ENCODE measurements at regions not wholly inside any gene's neighbourhood (a gene's known extent, or its start where the extent isn't known, plus 50 kb on each side); places are given as distances from the start of the nearest gene placed in this dataset.

DNA sequence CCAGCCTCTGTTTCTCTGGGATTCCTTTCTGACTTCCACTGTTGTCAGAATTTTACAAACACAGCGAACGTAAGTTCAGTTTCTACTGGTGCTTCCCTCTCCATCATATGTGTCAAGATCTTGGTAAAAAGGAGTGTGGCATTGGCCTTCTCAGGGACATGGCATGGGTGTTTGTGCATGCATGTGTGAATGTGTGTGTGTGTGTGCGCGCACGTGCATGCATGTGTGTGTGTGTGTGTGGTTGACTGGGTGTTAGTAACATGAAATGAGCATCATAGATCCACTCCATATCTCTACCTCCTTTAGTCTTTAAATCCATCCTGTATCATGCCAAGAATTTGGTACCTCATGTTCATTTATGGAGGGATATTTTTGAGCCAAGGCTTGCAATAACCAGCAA is 411.3 kb downstream of the NPHP4 start:
- Histone ChIP-seq H3K27me3 (ENCODE audit: control insufficient read depth, insufficient read depth, low read length) (no peaks in the 10 kb centered on the region), H3K36me3 (ENCODE audit: control insufficient read depth, insufficient read depth, low read length) (no peaks in the 10 kb centered on the region), H3K27ac (ENCODE audit: low read depth, low read length) (no peak overlapping the region), H3K9ac (ENCODE audit: low read depth, low read length) (no peak overlapping the region), H3K4me1 (ENCODE audit: control insufficient read depth, insufficient read depth, low read length) (0 out of 2 replicates have a peak, but pooled peaks cover 3% of the 10 kb centered on the region), H3K4me3 (ENCODE audit: low read depth, low read length) (no peak overlapping the region), H3K9me3 (ENCODE audit: control insufficient read depth, insufficient read depth, low read length) (no peaks in the 10 kb centered on the region)

GRCh38 chr1:5579966-5580365 is 412.3 kb downstream of the NPHP4 start:
- Histone ChIP-seq H3K27me3 (ENCODE audit: control insufficient read depth, insufficient read depth, low read length) (no peaks in the 10 kb centered on the region), H3K9ac (ENCODE audit: low read depth, low read length) (no peak overlapping the region), H3K27ac (ENCODE audit: low read depth, low read length) (no peak overlapping the region), H3K4me1 (ENCODE audit: control insufficient read depth, insufficient read depth, low read length) (no peaks in the 10 kb centered on the region), H3K4me3 (ENCODE audit: low read depth, low read length) (no peak overlapping the region), H3K9me3 (ENCODE audit: control insufficient read depth, insufficient read depth, low read length) (no peaks in the 10 kb centered on the region), H3K36me3 (ENCODE audit: control insufficient read depth, insufficient read depth, low read length) (no peaks in the 10 kb centered on the region)

DNA sequence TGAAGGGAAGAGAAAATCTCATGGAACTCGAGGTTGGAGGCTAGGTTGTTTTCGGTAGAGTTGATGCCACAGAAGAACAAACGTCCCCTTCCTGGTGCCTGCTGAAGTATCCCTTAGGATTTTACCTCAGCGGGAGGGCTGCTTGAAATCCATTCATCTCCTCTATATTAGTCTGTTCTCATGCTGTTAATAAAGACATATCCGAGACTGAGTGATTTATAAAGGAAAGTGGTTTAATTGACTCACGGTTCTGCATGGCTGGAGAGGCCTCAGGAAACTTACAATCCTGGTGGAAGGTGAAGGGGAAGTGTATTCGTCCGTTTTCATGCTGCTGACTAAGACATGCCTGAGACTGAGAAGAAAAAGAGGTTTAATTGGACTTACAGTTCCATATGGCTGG is 413.5 kb downstream of the NPHP4 start:
- Histone ChIP-seq H3K4me1 (ENCODE audit: control insufficient read depth, insufficient read depth, low read length) (no peaks in the 10 kb centered on the region), H3K27ac (ENCODE audit: low read depth, low read length) (no peak overlapping the region), H3K27me3 (ENCODE audit: control insufficient read depth, insufficient read depth, low read length) (no peaks in the 10 kb centered on the region), H3K36me3 (ENCODE audit: control insufficient read depth, insufficient read depth, low read length) (no peaks in the 10 kb centered on the region), H3K4me3 (ENCODE audit: low read depth, low read length) (no peak overlapping the region), H3K9ac (ENCODE audit: low read depth, low read length) (no peak overlapping the region), H3K9me3 (ENCODE audit: control insufficient read depth, insufficient read depth, low read length) (no peaks in the 10 kb centered on the region)

- no peaks in the 10 kb centered on the region for H3K27me3 ChIP-seq (ENCODE audit: control insufficient read depth, insufficient read depth, low read length)
- no peak overlapping the region for H3K27ac ChIP-seq (ENCODE audit: low read depth, low read length)
- H3K4me3 ChIP-seq (ENCODE audit: low read depth, low read length): no peak overlapping the region
- H3K9me3 ChIP-seq (ENCODE audit: control insufficient read depth, insufficient read depth, low read length): no peaks in the 10 kb centered on the region
- H3K4me1 ChIP-seq (ENCODE audit: control insufficient read depth, insufficient read depth, low read length): no peaks in the 10 kb centered on the region
- no peaks in the 10 kb centered on the region for H3K36me3 ChIP-seq (ENCODE audit: control insufficient read depth, insufficient read depth, low read length)
- H3K9ac ChIP-seq (ENCODE audit: low read depth, low read length): no peak overlapping the region
Measured at GRCh38 chr1:5577255-5578040, 414.8 kb downstream of the NPHP4 start.

GRCh38 chr1:5576673-5577065 is 415.6 kb downstream of the NPHP4 start:
- Histone ChIP-seq H3K36me3 (ENCODE audit: control insufficient read depth, insufficient read depth, low read length) (no peaks in the 10 kb centered on the region), H3K9me3 (ENCODE audit: control insufficient read depth, insufficient read depth, low read length) (0 out of 2 replicates have a peak, but pooled peaks cover under 1% of the 10 kb centered on the region), H3K4me1 (ENCODE audit: control insufficient read depth, insufficient read depth, low read length) (no peaks in the 10 kb centered on the region), H3K27ac (ENCODE audit: low read depth, low read length) (no peak overlapping the region), H3K9ac (ENCODE audit: low read depth, low read length) (no peak overlapping the region), H3K27me3 (ENCODE audit: control insufficient read depth, insufficient read depth, low read length) (no peaks in the 10 kb centered on the region), H3K4me3 (ENCODE audit: low read depth, low read length) (no peak overlapping the region)

- Histone ChIP-seq H3K9ac (ENCODE audit: low read depth, low read length) (no peak overlapping the region), H3K27ac (ENCODE audit: low read depth, low read length) (no peak overlapping the region), H3K36me3 (ENCODE audit: control insufficient read depth, insufficient read depth, low read length) (no peaks in the 10 kb centered on the region), H3K4me3 (ENCODE audit: low read depth, low read length) (no peak overlapping the region), H3K4me1 (ENCODE audit: control insufficient read depth, insufficient read depth, low read length) (no peaks in the 10 kb centered on the region), H3K9me3 (ENCODE audit: control insufficient read depth, insufficient read depth, low read length) (peaks cover 4% of the 10 kb centered on the region; the same call in 1 of the 2 replicates), H3K27me3 (ENCODE audit: control insufficient read depth, insufficient read depth, low read length) (no peaks in the 10 kb centered on the region)
Measured at GRCh38 chr1:5576011-5576672, 416.1 kb downstream of the NPHP4 start.

DNA sequence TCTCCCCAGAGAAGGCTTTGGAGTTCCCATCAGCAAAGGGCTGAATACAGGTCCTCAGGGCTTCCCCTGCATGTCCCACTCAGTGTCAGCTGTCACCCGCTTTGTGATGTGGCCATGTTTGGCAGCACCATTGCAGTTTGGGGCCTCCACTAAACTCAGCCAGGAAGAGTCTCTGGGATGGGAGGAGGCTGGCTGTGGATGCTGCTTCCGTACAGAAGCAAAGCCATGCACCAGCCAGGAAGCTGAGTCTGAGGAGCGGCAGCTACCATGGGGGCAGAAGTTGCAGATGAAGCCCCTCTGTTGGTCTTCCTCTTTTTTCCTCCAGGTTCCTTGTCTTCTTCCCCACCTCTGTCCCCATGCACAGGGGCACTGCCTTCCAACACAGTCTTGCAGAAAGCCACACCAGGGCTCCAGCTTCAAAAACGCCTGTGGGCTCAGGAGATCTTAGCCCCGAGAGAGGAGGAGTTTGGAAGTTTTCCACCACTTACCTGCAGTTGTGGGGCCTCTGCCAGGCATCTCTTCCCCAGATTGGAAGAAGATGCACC is 416.8 kb downstream of the NPHP4 start:
- Histone ChIP-seq H3K36me3 (ENCODE audit: control insufficient read depth, insufficient read depth, low read length) (no peaks in the 10 kb centered on the region), H3K4me1 (ENCODE audit: control insufficient read depth, insufficient read depth, low read length) (no peaks in the 10 kb centered on the region), H3K9ac (ENCODE audit: low read depth, low read length) (no peak overlapping the region), H3K4me3 (ENCODE audit: low read depth, low read length) (no peak overlapping the region), H3K27ac (ENCODE audit: low read depth, low read length) (no peak overlapping the region), H3K27me3 (ENCODE audit: control insufficient read depth, insufficient read depth, low read length) (no peaks in the 10 kb centered on the region), H3K9me3 (ENCODE audit: control insufficient read depth, insufficient read depth, low read length) (peaks cover 8% of the 10 kb centered on the region; the same call in 1 of the 2 replicates)

DNA sequence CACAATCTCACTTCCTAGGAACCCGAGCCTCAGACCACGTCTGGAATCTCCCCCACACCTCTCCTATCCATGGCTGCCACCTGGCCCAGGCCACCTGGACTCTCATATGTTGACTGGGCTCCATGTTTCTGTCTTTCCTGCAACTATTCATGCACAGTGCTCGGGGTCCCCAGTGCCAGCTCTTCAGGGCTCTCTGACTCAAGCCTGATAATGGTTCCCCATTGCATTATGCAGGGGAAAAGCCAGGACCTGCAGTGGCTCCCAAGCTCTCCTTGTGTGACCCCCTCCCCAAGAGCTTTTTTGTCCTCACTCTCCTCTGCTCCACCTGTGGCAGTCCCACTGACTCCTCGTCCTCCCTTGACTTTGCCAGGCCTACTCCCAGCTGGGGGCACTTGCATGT is 417.6 kb downstream of the NPHP4 start:
- H3K9ac ChIP-seq (ENCODE audit: low read depth, low read length): no peak overlapping the region
- no peaks in the 10 kb centered on the region for H3K36me3 ChIP-seq (ENCODE audit: control insufficient read depth, insufficient read depth, low read length)
- H3K27ac ChIP-seq (ENCODE audit: low read depth, low read length): no peak overlapping the region
- peaks cover 11% of the 10 kb centered on the region; the same call in 1 of the 2 replicates for H3K9me3 ChIP-seq (ENCODE audit: control insufficient read depth, insufficient read depth, low read length)
- H3K4me1 ChIP-seq (ENCODE audit: control insufficient read depth, insufficient read depth, low read length): no peaks in the 10 kb centered on the region
- no peaks in the 10 kb centered on the region for H3K27me3 ChIP-seq (ENCODE audit: control insufficient read depth, insufficient read depth, low read length)
- no peak overlapping the region for H3K4me3 ChIP-seq (ENCODE audit: low read depth, low read length)

DNA sequence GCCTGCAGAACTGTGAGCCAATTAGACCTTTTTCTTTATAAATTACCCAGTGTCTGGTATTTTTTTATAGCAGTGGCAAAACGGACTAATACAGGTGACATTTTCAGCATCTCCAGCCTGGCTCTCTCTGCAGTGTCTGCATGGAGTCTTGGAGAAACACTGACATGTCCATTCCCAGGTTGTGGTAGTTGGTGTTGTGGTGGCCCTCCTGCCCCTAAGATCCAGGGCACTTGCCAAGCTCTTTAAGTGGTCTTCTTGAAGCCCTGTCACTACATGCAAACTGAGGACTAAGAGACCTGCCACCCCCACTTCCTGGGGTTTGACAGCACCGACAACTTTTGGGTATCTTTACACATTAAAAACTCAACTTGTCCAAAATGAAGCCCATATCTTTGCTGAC is 419.4 kb downstream of the NPHP4 start:
- Histone ChIP-seq H3K9me3 (ENCODE audit: control insufficient read depth, insufficient read depth, low read length) (peaks cover 23% of the 10 kb centered on the region), H3K27me3 (ENCODE audit: control insufficient read depth, insufficient read depth, low read length) (no peaks in the 10 kb centered on the region), H3K4me1 (ENCODE audit: control insufficient read depth, insufficient read depth, low read length) (no peaks in the 10 kb centered on the region), H3K4me3 (ENCODE audit: low read depth, low read length) (no peak overlapping the region), H3K9ac (ENCODE audit: low read depth, low read length) (no peak overlapping the region), H3K36me3 (ENCODE audit: control insufficient read depth, insufficient read depth, low read length) (no peaks in the 10 kb centered on the region), H3K27ac (ENCODE audit: low read depth, low read length) (no peak overlapping the region)

GRCh38 chr1:5571861-5572401 is 420.3 kb downstream of the NPHP4 start:
- H3K4me1 ChIP-seq (ENCODE audit: control insufficient read depth, insufficient read depth, low read length): no peaks in the 10 kb centered on the region
- H3K36me3 ChIP-seq (ENCODE audit: control insufficient read depth, insufficient read depth, low read length): no peaks in the 10 kb centered on the region
- H3K27me3 ChIP-seq (ENCODE audit: control insufficient read depth, insufficient read depth, low read length): no peaks in the 10 kb centered on the region
- H3K9ac ChIP-seq (ENCODE audit: low read depth, low read length): no peak overlapping the region
- H3K9me3 ChIP-seq (ENCODE audit: control insufficient read depth, insufficient read depth, low read length): peaks cover 26% of the 10 kb centered on the region
- no peak overlapping the region for H3K27ac ChIP-seq (ENCODE audit: low read depth, low read length)
- H3K4me3 ChIP-seq (ENCODE audit: low read depth, low read length): no peak overlapping the region

GRCh38 chr1:5571438-5571837 is 420.8 kb downstream of the NPHP4 start:
- H3K27me3 ChIP-seq (ENCODE audit: control insufficient read depth, insufficient read depth, low read length): no peaks in the 10 kb centered on the region
- H3K4me1 ChIP-seq (ENCODE audit: control insufficient read depth, insufficient read depth, low read length): no peaks in the 10 kb centered on the region
- H3K36me3 ChIP-seq (ENCODE audit: control insufficient read depth, insufficient read depth, low read length): no peaks in the 10 kb centered on the region
- H3K4me3 ChIP-seq (ENCODE audit: low read depth, low read length): no peak overlapping the region
- H3K9me3 ChIP-seq (ENCODE audit: control insufficient read depth, insufficient read depth, low read length): peaks cover 26% of the 10 kb centered on the region
- no peak overlapping the region for H3K27ac ChIP-seq (ENCODE audit: low read depth, low read length)
- no peak overlapping the region for H3K9ac ChIP-seq (ENCODE audit: low read depth, low read length)

Measured in HUES48 (cell line).